ENCODE measurements at regions not wholly inside any gene's neighbourhood (a gene's known extent, or its start where the extent isn't known, plus 50 kb on each side); places are given as distances from the start of the nearest gene placed in this dataset.

DNA sequence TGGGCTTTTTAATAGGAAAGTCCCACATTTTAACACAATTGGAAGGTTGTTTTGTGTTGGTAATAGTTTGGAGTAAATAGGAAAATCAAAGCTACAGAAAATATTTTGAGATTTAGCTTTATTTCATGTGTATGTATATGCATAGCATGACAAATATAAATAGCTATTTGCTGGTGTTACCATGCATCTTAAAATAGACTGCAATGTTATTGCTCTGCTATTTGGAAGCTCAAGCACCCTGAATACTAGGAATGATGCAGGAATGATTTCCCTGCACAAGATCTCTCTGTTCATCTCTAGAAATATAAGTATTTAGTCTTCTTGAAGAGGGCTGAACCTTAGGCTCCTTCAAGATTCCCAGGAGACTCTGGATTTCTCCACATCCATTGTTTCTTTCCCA is 268.3 kb upstream of the POGK start:
- Histone ChIP-seq H4K20me1 (replicated peaks in 1 of 2; ENCODE audit: control insufficient read depth in 1 of 2, insufficient read depth in 2 of 2, low read length in 2 of 2) (no peaks in the 10 kb centered on the region), H3K9me3 (ENCODE audit: insufficient read depth in 2 of 2, low read depth in 1 of 2, low read length in 1 of 2) (peaks cover 4 to 5% of the 10 kb centered on the region in 2 experiments; a peak in 2 of 4 replicates), H3K4me3 (ENCODE audit: extremely low read depth in 1 of 4, insufficient read depth in 2 of 4, low read depth in 3 of 4, low read length in 4 of 4) (no peak overlapping the region), H3K4me1 (replicated peaks in 1 of 4; ENCODE audit: control insufficient read depth in 3 of 4, insufficient read depth in 4 of 4, low read length in 3 of 4) (no peaks in the 10 kb centered on the region), H2BK120ac (replicated peaks; ENCODE audit: low read depth, low read length) (no peak overlapping the region), H4K8ac (ENCODE audit: extremely low read depth, insufficient read depth, low read length) (no peak overlapping the region), H4K91ac (replicated peaks; ENCODE audit: insufficient read length, low read length) (no peak overlapping the region), H3K79me2 (ENCODE audit: control insufficient read depth in 1 of 2, insufficient read depth in 2 of 2, low read length in 2 of 2) (no peaks in the 10 kb centered on the region), H3K4me2 (ENCODE audit: insufficient read depth in 1 of 2, low read depth in 2 of 2, low read length in 2 of 2) (no peak overlapping the region), H3K4ac (replicated peaks; ENCODE audit: insufficient read length, low read depth, low read length) (no peak overlapping the region), H3K27ac (ENCODE audit: low read depth, low read length) (no peak overlapping the region), H3K9ac (replicated peaks in 1 of 4; ENCODE audit: extremely low read depth in 1 of 4, low read depth in 3 of 4, low read length in 3 of 4) (no peak overlapping the region), H3K23me2 (ENCODE audit: low read depth, low read length) (no peaks in the 10 kb centered on the region), H3K14ac (ENCODE audit: insufficient read length) (no peak overlapping the region), H3K56ac (replicated peaks; ENCODE audit: insufficient read length, low read depth, low read length) (no peak overlapping the region), H2AK5ac (ENCODE audit: low read depth, low read length) (no peak overlapping the region), H3K27me3 (replicated peaks in 1 of 4; ENCODE audit: control insufficient read depth in 3 of 4, extremely low read depth in 1 of 4, insufficient read depth in 3 of 4, low read length in 3 of 4) (no peaks in the 10 kb centered on the region), H2BK12ac (ENCODE audit: low read depth, low read length) (no peak overlapping the region), H3K79me1 (ENCODE audit: low read depth, low read length) (no peaks in the 10 kb centered on the region), H2AFZ (ENCODE audit: low read length) (no peak overlapping the region), H3K36me3 (ENCODE audit: control insufficient read depth in 2 of 4, insufficient read depth in 4 of 4, low read length in 3 of 4) (no peaks in the 10 kb centered on the region; a peak in 1 of 8 replicates), H3K18ac (ENCODE audit: extremely low read depth, low read length) (no peak overlapping the region), H2BK5ac (ENCODE audit: low read depth, low read length) (no peak overlapping the region), H2BK15ac (ENCODE audit: low read length) (no peak overlapping the region), H3K23ac (ENCODE audit: insufficient read length) (no peak overlapping the region), H4K5ac (ENCODE audit: insufficient read length, low read depth, low read length) (no peak overlapping the region), H2BK20ac (ENCODE audit: low read length) (no peak overlapping the region)
- CTCF ChIA-PET (ENCODE audit: partially characterized antibody): no interaction called here
- POLR2A ChIA-PET (ENCODE audit: partially characterized antibody): no interaction called here
- TF ChIP-seq SIX5 (IDR thresholded peaks at IDR 0.05; ENCODE audit: low read depth, low read length) (no peak), HDAC2 (IDR thresholded peaks at IDR 0.05; ENCODE audit: borderline replicate concordance in 1 of 2, low read depth in 2 of 2, low read length in 2 of 2) (no peak), GTF2F1 (IDR thresholded peaks at IDR 0.05; ENCODE audit: borderline replicate concordance, low read depth, low read length) (no peak)
- DNase-seq (ENCODE audit: low read depth in 1 of 2, low spot score in 2 of 2) (no peak), FAIRE-seq (no peak)

Measured in H1 (cell line).